NOMO-1 treated with DMSO at 0.1 percent for 48 hours (cell line): ENCODE measurements at regions not wholly inside any gene's neighbourhood (a gene's known extent, or its start where the extent isn't known, plus 50 kb on each side); places are given as distances from the start of the nearest gene placed in this dataset.

Experiments
- DNase-seq: peaks from one replicate; lab custom pipeline; 2025; ENCODE audit not compliant: unreplicated experiment; lab: John Stamatoyannopoulos, UW

DNA sequence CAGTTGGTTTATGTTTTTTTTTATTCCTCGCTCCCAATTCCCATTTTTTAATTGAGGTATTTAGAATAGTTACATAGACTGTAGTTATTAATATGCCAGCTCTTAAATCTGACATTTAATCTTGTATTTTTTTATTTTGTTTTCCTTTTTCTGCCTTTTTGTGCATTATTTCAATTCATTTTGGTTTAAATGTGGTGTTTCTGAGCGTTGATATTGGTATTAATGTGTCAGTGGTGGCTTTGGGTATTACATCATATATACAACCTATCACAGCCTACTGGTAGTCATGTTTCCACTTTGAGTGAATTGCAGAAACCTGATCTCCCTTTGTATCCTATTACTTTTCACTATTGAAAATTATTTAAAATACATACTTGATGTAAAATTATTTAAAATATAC is 1027.3 kb downstream of the KCNT2 start:
- DNase-seq: no peak

DNA sequence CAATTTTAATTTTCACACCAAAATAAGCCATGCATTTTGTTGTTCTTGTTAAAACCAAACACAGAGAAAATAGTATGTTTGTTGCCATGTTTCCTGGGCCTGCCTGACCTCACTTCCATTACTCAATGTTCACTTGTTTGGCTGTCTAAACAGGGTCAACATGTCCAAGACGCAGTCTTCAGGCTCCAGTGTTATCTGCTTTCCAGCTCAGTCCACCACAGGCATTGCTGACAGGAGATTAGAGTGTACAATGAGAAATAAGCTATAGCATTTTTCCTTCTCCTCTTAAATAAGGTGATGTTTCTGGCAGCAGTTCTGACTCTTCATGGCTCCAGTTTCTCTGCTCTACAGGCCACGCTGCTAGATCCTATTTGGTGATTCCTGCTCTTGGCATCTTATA is 1030.5 kb downstream of the KCNT2 start:
- DNase-seq: no peak

GRCh38 chr1:195576641-195577040 is 1031.6 kb downstream of the KCNT2 start:
- DNase-seq: no peak

GRCh38 chr1:195574511-195574910 is 1033.7 kb downstream of the KCNT2 start:
- no peak for DNase-seq

- DNase-seq: no peak
Observed at GRCh38 chr1:195569934-195570333, 1038.3 kb downstream of the KCNT2 start.

- no peak for DNase-seq
Observed at GRCh38 chr1:195568389-195568788, 1039.9 kb downstream of the KCNT2 start.

- no peak for DNase-seq
Observed at GRCh38 chr1:195562074-195562473, 1046.2 kb downstream of the KCNT2 start.

DNA sequence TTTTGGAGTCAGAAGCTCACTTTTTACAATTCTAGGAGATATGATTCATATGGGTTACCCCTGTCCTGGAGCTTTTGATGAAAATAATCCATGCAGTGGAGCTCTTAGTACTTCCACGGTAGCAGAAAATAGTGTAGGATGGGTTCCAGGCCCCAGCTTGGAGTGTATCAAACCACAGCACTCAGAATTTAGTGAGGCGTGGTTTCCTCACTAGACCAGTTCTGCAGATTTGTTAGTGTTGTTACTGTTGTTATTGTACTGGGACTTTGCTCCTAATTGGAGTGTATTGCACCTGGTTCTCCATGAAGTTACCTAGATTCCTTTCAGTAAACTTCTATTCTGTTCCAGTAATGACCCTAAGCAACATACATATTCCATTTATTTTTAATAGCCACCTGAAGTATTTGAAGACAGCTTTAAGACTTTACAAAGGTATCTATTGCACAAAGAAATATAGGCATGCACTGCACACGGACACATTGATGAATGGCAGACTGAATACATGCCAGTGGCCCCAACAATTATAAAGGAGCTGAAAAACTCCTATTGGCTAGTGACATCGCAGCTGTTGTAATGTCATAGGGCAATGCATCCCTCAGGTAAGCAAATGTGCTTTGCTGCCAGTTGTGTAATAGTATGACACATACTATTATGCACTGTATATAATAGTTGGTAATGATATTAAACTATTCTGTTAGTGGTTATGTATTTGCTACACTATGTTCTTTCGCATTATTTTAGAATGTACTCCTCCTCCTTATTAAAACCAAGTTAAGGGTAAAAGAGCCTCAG is 1058.0 kb downstream of the KCNT2 start:
- DNase-seq: no peak

- no peak for DNase-seq
Observed at GRCh38 chr1:195530961-195531360, 1077.3 kb downstream of the KCNT2 start.

DNA sequence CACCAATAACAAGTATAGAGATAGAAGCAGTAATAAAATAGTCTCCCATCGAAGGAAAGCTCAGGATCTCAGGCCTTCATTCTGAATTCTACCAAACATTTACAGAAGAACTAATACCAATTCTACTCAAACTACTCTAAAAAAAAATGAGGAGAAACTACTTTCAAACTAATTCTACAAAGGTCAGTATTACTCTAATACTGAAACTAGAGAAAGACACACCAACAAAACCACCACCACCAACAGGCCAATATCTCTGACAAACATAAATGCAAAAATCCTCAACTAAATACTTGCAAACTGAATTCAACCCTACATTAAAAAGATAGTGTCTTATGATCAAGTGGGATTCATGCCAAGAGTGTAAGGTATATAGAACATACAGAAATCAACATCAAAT is 1078.4 kb downstream of the KCNT2 start:
- DNase-seq: no peak

DNA sequence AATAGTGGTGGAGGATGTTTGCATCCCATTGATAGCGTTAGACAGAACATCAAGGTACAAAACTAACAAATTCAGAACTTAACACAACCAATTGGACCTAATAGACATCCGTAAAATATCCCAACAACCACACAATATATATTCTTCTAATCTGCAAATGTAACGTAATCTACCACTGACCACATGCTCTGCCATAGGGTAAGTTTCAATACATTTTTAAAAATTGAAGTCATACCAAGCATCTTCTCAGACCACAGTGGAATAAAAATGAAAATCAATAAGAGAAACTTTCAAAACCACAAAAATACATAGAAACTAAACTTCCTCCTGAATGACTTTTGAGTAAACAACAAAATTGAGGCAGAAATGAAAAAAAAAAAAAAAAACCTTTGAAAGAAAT is 1087.5 kb downstream of the KCNT2 start:
- DNase-seq: no peak

GRCh38 chr1:195516036-195516435 is 1092.2 kb downstream of the KCNT2 start:
- no peak for DNase-seq

DNA sequence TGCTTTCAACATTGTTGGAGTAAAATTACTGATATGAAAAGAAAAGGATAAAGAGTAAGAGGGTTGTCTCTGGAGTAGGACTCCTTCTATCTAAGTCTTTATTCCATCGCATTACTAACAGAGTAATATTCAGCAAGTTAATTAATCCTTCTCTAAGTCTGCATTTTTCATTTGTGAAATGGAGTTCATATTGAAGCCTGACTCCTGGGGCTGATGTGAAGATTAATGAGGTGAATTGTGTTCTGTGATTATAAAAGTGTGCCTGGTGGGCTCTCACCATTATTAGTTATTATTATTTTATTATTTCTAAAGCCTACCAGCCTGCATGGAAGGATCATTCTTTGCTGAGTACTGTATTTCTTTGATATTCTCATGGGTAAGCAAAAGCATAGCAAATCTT is 1096.7 kb downstream of the KCNT2 start:
- no peak for DNase-seq

DNA sequence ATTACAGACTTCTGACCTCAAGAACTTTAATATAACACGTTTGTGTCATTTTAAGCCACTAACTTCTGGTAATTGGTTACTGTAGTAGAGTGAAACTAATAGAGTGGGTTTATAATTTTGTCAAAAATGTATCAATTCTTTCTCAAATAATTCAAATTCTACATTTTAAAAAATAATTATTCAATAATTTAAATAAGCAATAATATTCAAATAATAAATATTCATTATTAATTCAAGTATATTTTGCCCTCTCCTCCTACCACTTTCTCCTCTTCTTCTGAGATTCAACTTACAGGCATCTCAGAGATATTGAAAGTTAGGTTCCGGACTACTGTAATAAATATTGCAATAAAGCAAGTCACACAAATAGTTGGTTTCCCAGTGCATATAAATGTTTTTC is 1107.1 kb downstream of the KCNT2 start:
- no peak for DNase-seq

GRCh38 chr1:195495720-195496635 is 1112.3 kb downstream of the KCNT2 start:
- no peak for DNase-seq

GRCh38 chr1:195482137-195482536 is 1126.1 kb downstream of the KCNT2 start:
- no peak for DNase-seq

- DNase-seq: no peak
Observed at GRCh38 chr1:195481293-195481692, 1126.9 kb downstream of the KCNT2 start.

DNA sequence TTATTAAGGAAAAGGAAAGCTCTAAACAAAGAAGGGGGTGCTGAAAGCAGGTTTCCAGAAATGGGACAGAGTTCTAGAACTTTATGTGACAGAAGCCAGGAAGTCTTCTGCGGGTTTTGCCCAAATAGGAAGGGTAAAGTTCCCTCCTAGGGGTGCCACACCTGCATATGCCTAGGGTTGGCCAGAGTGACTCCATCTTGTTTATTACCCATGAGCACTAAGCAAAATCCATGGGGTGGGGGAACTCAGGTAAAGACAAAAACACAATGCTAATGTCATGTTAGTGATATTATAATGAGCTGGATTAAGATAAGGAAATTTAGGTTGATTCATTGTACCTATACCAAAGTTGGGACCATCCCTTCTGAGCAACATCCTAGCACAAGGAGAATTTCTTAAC is 1132.7 kb downstream of the KCNT2 start:
- DNase-seq: no peak

DNA sequence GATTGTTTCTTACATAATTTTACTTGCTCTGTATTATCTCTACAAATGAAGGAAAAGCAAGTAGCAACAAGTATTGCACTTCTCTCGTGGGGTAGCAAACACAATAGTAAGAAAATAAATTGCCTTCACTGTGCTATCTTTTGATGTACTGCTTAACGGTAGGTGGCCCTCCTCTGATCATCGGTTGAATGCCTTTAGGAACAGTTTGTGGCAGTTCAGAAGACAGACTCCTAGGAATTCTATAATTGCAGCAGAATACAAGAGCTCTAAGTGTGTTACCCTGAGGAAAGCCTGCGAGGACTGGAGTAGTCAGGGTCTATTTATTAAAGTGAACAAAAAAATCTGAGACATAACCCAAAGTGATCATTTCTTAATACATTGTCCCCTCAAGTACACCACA is 1135.9 kb downstream of the KCNT2 start:
- DNase-seq: no peak

GRCh38 chr1:195466639-195467038 is 1141.6 kb downstream of the KCNT2 start:
- DNase-seq: no peak

GRCh38 chr1:195462646-195463045 is 1145.6 kb downstream of the KCNT2 start:
- DNase-seq: no peak

GRCh38 chr1:195462152-195462551 is 1146.1 kb downstream of the KCNT2 start:
- DNase-seq: no peak
